HCT116 (cell line): ENCODE measurements at regions not wholly inside any gene's neighbourhood (a gene's known extent, or its start where the extent isn't known, plus 50 kb on each side); places are given as distances from the start of the nearest gene placed in this dataset.
A peak's percentile ranks its signal among the peaks of the same experiment; 100 is the strongest.

Experiments used
- ATAC-seq: fragments of 200-7000 bp; cut with Tn5 transposase; 2 replicates; pipeline ENCODE4 v1.9.1; 2020; ENCODE audit warnings: mild to moderate bottlenecking, moderate library complexity
- BruUV-seq: library from RNA; stranded (reverse); fragments of 400-500 nt; replicated peaks from 2 replicates; lab custom pipeline; 2021; lab: Mats Ljungman, UMichigan
- CTCF ChIA-PET: fragments of 300-600 bp; sonication (Branson Sonifier 250); formaldehyde crosslinking; loops from one replicate; lab custom pipeline; 2021; ENCODE audit warnings: antibody characterized with exemption; lab: Charles Lee
- POLR2A ChIA-PET: fragments of 300-600, 350-600 bp; sonication (Branson Sonifier 250); formaldehyde crosslinking; loops from one replicate; lab custom pipeline; 2021; ENCODE audit warnings: antibody characterized with exemption; lab: Charles Lee
- RAD21 ChIA-PET, 2 experiments: fragments of 300-600 bp; sonication (Branson Sonifier 250); formaldehyde crosslinking; loops; one replicate each; lab custom pipeline; 2023; ENCODE audit warnings: low total read pairs in 2 of 2; ENCODE audit not compliant: uncharacterized antibody in 2 of 2, unreplicated experiment in 2 of 2, low non-redundant PET in 1 of 2; lab: Charles Lee
- DNase-seq: peaks from one replicate; pipeline ENCODE4 v3.0.0-alpha.2; 2010; ENCODE audit warnings: low read depth, low spot score
- H2AFZ ChIP-seq: fragments of 200-600 bp; shearing (Covaris generic), sonication (generic); 2 replicates; pipeline ENCODE4 v1.6.1; 2017; ENCODE audit warnings: low read depth, mixed run types, mixed read lengths, antibody characterized with exemption, low read length; ENCODE audit not compliant: poor library complexity, severe bottlenecking
- H3K27ac ChIP-seq: 2 replicates; pipeline ENCODE4 v1.5.1; 2012; ENCODE audit warnings: low read depth, low read length
- H3K27me3 ChIP-seq: fragments of 200-600 bp; sonication (generic); 2 replicates; pipeline ENCODE4 v1.6.1; 2016; ENCODE audit warnings: mixed run types, low read length, mixed read lengths; ENCODE audit not compliant: insufficient read depth
- H3K36me3 ChIP-seq, 2 experiments: fragments of 200-500 bp in 1 of 2; fragments of 200-600 bp in 1 of 2; sonication (Bioruptor generic) in 1 of 2; sonication (generic) in 1 of 2; 2 replicates each; pipeline versions ENCODE4 v1.5.1 to v1.6.1; 2014 to 2016; ENCODE audit warnings: low read length in 2 of 2, inconsistent platforms in 1 of 2, mixed read lengths in 1 of 2, mixed run types in 1 of 2; ENCODE audit not compliant: insufficient read depth in 2 of 2, control insufficient read depth in 1 of 2
- H3K4me1 ChIP-seq, 2 experiments: fragments of 200-600 bp in 1 of 2; sonication (generic) in 1 of 2; 2 replicates each; pipeline versions ENCODE4 v1.5.1 to v1.6.1; 2012 to 2017; ENCODE audit warnings: low read length in 2 of 2, inconsistent platforms in 1 of 2, mild to moderate bottlenecking in 1 of 2, mixed read lengths in 1 of 2, mixed run types in 1 of 2, moderate library complexity in 1 of 2; ENCODE audit not compliant: insufficient read depth in 2 of 2, control insufficient read depth in 1 of 2
- H3K4me2 ChIP-seq: fragments of 200-600 bp; sonication (generic); 2 replicates; pipeline ENCODE4 v1.6.1; 2017; ENCODE audit warnings: mixed run types, low read length, mixed read lengths
- H3K4me3 ChIP-seq, 2 experiments: fragments of 200-600 bp in 1 of 2; sonication (generic) in 1 of 2; replicated peaks in 1 of 2; 2 replicates each; pipeline ENCODE4 v1.5.1; 2011 to 2016; ENCODE audit warnings: low read length in 2 of 2, control low read depth in 1 of 2, low read depth in 1 of 2, mild to moderate bottlenecking in 1 of 2, mixed read lengths in 1 of 2, mixed run types in 1 of 2
- H3K79me2 ChIP-seq: fragments of 200-600 bp; sonication (generic); 2 replicates; pipeline ENCODE4 v1.6.1; 2017; ENCODE audit warnings: mild to moderate bottlenecking, mixed run types, low read length, moderate library complexity, mixed read lengths; ENCODE audit not compliant: insufficient read depth
- H3K9ac ChIP-seq: fragments of 200-600 bp; sonication (generic); 2 replicates; pipeline ENCODE4 v1.6.1; 2016; ENCODE audit warnings: low read length, mixed read lengths
- H3K9me2 ChIP-seq: fragments of 200-600 bp; sonication (generic), shearing (Covaris generic); 2 replicates; pipeline ENCODE4 v1.6.1; 2017; ENCODE audit warnings: mixed run types, mild to moderate bottlenecking, moderate library complexity; ENCODE audit not compliant: insufficient read depth
- H3K9me3 ChIP-seq, 2 experiments: fragments of 200-500 bp in 1 of 2; fragments of 200-600 bp in 1 of 2; sonication (Bioruptor generic) in 1 of 2; sonication (generic) in 1 of 2; 2 replicates each; pipeline ENCODE4 v1.6.1; 2014 to 2017; ENCODE audit warnings: low read length in 2 of 2, mixed read lengths in 2 of 2, inconsistent platforms in 1 of 2, low read depth in 1 of 2, mild to moderate bottlenecking in 1 of 2, mixed run types in 1 of 2, moderate library complexity in 1 of 2; ENCODE audit not compliant: control insufficient read depth in 1 of 2, insufficient read depth in 1 of 2
- H4K20me1 ChIP-seq: fragments of 200-600 bp; sonication (generic), shearing (Covaris generic); 2 replicates; pipeline ENCODE4 v1.6.1; 2017; ENCODE audit warnings: mixed run types, mild to moderate bottlenecking, moderate library complexity; ENCODE audit not compliant: insufficient read depth
- ATF3 ChIP-seq: IDR thresholded peaks from 2 replicates; pipeline ENCODE4 v1.6.1; 2012
- CBX3 ChIP-seq: IDR thresholded peaks from 2 replicates; pipeline ENCODE4 v1.6.1; 2012; ENCODE audit warnings: low read depth
- CTCF ChIP-seq, 3 experiments: fragments of 200-600 bp in 1 of 3; sonication (generic) in 1 of 3; IDR thresholded peaks in 2 of 3; conservative IDR thresholded peaks in 1 of 3; 2 replicates each; pipeline ENCODE4 v1.5.1; 2012 to 2017; ENCODE audit warnings: low read depth in 2 of 3, low read length in 2 of 3, antibody characterized with exemption in 1 of 3, borderline replicate concordance in 1 of 3, control low read depth in 1 of 3, mild to moderate bottlenecking in 1 of 3, mixed read lengths in 1 of 3, mixed run types in 1 of 3, moderate library complexity in 1 of 3; ENCODE audit not compliant: insufficient read depth in 1 of 3
- EGR1 ChIP-seq: IDR thresholded peaks from 2 replicates; pipeline ENCODE4 v1.6.1; 2012; ENCODE audit warnings: low read depth
- EZH2 ChIP-seq: fragments of 200-600 bp; sonication (generic); IDR thresholded peaks from 2 replicates; pipeline ENCODE4 v1.6.1; 2017; ENCODE audit warnings: antibody characterized with exemption, mixed run types
- JUND ChIP-seq: IDR thresholded peaks from 2 replicates; pipeline ENCODE4 v1.6.1; 2012
- MAX ChIP-seq: IDR thresholded peaks from 2 replicates; pipeline ENCODE4 v1.6.1; 2012
- POLR2A ChIP-seq: IDR thresholded peaks from 2 replicates; pipeline ENCODE4 v1.7.0; 2011; ENCODE audit warnings: borderline replicate concordance; ENCODE audit not compliant: insufficient read depth, insufficient read length; ENCODE audit errors: extremely low read depth
- POLR2AphosphoS5 ChIP-seq: IDR thresholded peaks from 2 replicates; pipeline ENCODE4 v1.6.1; 2011; ENCODE audit warnings: mild to moderate bottlenecking, low read depth, low read length, moderate library complexity
- RAD21 ChIP-seq: IDR thresholded peaks from 2 replicates; pipeline ENCODE4 v1.6.1; 2012; ENCODE audit warnings: low read depth, mild to moderate bottlenecking
- REST ChIP-seq: IDR thresholded peaks from 2 replicates; pipeline ENCODE4 v1.6.1; 2012; ENCODE audit warnings: low read depth
- SP1 ChIP-seq: IDR thresholded peaks from 2 replicates; pipeline ENCODE4 v1.6.1; 2012; ENCODE audit warnings: low read depth
- SRF ChIP-seq: IDR thresholded peaks from 2 replicates; pipeline ENCODE4 v1.6.1; 2012; ENCODE audit warnings: low read depth
- ZNF274 ChIP-seq: fragments of 200-500 bp; sonication (Bioruptor generic); IDR thresholded peaks from 2 replicates; pipeline ENCODE4 v1.6.1; 2014; ENCODE audit warnings: mild to moderate bottlenecking, low read depth, low read length, inconsistent platforms
- intact Hi-C: fragments of 100-400 bp; cut with micrococcal nuclease; formaldehyde crosslinking; loops from 2 replicates; pipeline ENCODE4 v1.10.0; 2022

- no TSS peak for BruUV-seq
- H3K9ac ChIP-seq: no peak overlapping the region
- no peak for TF ChIP-seq SP1
- TF ChIP-seq RAD21: peak; percentile 16; the same call in 1 of the 2 replicates
- TF ChIP-seq, all 23 proteins: peak for 1
- CTCF ChIA-PET: interaction anchor here (1.0 kb wide), 1 partner anchor 451 kb away, joined by 3 read pairs; no protein-coding TSS in a partner anchor
- Histone ChIP-seq H3K4me2 (no peak overlapping the region), H4K20me1 (no peaks in the 10 kb centered on the region), H3K27me3 (no peaks in the 10 kb centered on the region), H3K4me3 (no peak overlapping the region), H2AFZ (no peak overlapping the region), H3K27ac (no peak overlapping the region), H3K36me3 (no peaks in the 10 kb centered on the region), H3K79me2 (no peaks in the 10 kb centered on the region), H3K9me3 (no peaks in the 10 kb centered on the region), H3K4me1 (no peaks in the 10 kb centered on the region), H3K9me2 (no peaks in the 10 kb centered on the region)
- POLR2A ChIA-PET: no interaction called here
- RAD21 ChIA-PET: no interaction called here
- no peak for ATAC-seq
- intact Hi-C loops: no loop called here
- DNase-seq: no peak
Observed at GRCh38 chr13:43986421-43986981, 106.8 kb downstream of the LACC1 start.

- ChIA-PET CTCF (no interaction called here), POLR2A (no interaction called here), RAD21 (no interaction called here)
- ATAC-seq: no peak
- Histone ChIP-seq H3K9me2 (no peaks in the 10 kb centered on the region), H3K27me3 (no peaks in the 10 kb centered on the region), H3K4me2 (no peak overlapping the region), H3K4me3 (no peak overlapping the region), H3K36me3 (no peaks in the 10 kb centered on the region), H2AFZ (no peak overlapping the region), H3K27ac (no peak overlapping the region), H4K20me1 (no peaks in the 10 kb centered on the region), H3K9me3 (no peaks in the 10 kb centered on the region), H3K4me1 (no peaks in the 10 kb centered on the region), H3K79me2 (no peaks in the 10 kb centered on the region), H3K9ac (no peak overlapping the region)
- BruUV-seq: no TSS peak
- DNase-seq: no peak
- intact Hi-C loops: no loop called here
- TF ChIP-seq CTCF (IDR thresholded peaks at IDR 0.05 in 2 of 3, conservative IDR thresholded peaks at IDR 0.05 in 1 of 3; ENCODE audit: borderline replicate concordance in 1 of 3, insufficient read depth in 1 of 3, low read depth in 2 of 3, low read length in 2 of 3): no peak
- no peak for TF ChIP-seq CBX3
- no peak for TF ChIP-seq EGR1
- no peak for TF ChIP-seq ATF3
- no peak for TF ChIP-seq MAX
- no peak for TF ChIP-seq SRF
- TF ChIP-seq POLR2A: no peak
- no peak for TF ChIP-seq POLR2AphosphoS5
- no peak for TF ChIP-seq RAD21
- TF ChIP-seq JUND: no peak
- no peak for TF ChIP-seq REST
- TF ChIP-seq EZH2: no peak
- no peak for TF ChIP-seq ZNF274
Observed at GRCh38 chr13:43988302-43988701, 108.6 kb downstream of the LACC1 start.
